ENCODE measurements at regions not wholly inside any gene's neighbourhood (a gene's known extent, or its start where the extent isn't known, plus 50 kb on each side); places are given as distances from the start of the nearest gene placed in this dataset.
A peak's percentile ranks its signal among the peaks of the same experiment; 100 is the strongest.
"Not testable (repeated sequence)": the region's sequence is repeated elsewhere in the genome, so short reads cannot be mapped to it uniquely, and the experiment has no call there.

DNA sequence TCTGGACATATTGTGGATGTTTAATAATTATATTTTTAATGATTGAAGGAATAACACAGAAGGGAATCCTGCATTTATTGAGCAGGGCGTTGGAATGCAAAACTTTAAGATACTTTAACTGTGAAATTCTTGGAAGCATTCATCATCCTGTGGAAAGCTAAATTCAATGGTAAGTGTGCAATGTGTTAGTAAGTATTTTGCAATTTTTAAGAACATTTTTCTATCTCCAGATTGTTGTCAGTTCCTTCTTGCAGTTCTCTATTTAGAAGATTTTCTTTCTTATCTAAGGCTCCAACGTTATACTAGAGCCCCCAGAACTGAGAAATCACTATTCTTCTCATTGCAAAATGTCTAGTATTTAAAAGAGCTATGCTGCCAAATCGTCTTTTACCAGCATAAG is 132.2 kb upstream of the TSC22D2 start:
- DNase-seq (ENCODE audit: missing footprints) (no peak), ATAC-seq (no peak)
- intact Hi-C loops (cut with DNase I) = no loop called here

DNA sequence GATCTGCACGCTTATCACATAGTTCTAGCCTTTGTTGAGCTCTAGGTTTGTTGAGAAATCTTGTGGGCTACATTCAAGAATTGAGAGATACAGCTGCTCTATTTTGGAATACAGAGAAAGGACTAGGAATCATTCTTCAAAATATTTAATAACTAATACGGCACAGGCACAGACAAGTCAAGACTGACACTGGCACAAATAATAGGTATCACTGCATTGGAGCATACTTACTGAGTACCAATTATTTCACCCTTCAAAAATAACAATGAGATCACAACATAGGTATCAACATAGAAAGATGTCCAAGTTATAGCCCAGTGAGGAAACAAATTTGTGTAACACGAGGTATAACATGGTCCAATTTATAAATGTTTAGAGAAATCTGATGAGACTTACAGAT is 133.7 kb upstream of the TSC22D2 start:
- no peak for ATAC-seq
- DNase-seq (ENCODE audit: missing footprints) = no peak
- intact Hi-C loops (cut with DNase I) = no loop called here

DNA sequence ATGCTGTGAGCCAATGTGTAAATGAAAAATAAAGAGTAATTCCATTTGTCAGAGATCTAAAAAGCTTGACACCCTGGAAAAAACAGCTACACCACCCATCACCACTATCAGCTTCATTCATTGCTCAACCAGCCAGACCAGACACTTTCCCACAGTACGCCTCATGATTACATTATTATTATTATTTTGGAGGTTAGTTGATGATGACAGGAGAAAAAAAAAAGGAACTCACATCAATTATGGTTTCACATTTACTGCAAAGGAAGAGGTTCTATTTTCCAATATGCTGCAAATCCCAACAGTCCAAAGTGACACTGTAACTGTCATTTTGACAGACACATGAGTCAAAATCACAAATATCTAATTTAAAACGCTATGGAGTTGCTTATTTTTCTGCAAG is 134.7 kb upstream of the TSC22D2 start:
- DNase-seq (ENCODE audit: missing footprints) = no peak
- intact Hi-C loops (cut with DNase I) = no loop called here
- ATAC-seq = no peak

DNA sequence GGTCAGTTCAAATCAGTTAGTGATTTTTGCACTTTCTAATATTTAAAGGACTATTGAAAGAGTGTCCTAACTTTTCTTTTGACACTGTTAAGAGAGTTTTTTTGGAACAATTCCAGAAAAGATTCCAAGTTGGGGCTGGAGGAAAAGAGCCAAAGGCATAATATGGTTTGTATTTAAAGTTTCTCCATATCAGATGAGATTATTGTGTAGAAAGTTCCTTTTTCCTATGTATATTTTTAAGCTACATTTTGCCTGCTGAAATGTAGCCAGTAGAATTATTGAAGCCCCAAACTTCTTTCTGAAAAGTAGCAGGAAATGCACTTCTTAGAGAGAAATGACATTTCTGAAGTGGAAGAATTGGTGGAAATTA is 136.5 kb upstream of the TSC22D2 start:
- intact Hi-C loops (cut with DNase I) = no loop called here
- no peak for ATAC-seq

DNA sequence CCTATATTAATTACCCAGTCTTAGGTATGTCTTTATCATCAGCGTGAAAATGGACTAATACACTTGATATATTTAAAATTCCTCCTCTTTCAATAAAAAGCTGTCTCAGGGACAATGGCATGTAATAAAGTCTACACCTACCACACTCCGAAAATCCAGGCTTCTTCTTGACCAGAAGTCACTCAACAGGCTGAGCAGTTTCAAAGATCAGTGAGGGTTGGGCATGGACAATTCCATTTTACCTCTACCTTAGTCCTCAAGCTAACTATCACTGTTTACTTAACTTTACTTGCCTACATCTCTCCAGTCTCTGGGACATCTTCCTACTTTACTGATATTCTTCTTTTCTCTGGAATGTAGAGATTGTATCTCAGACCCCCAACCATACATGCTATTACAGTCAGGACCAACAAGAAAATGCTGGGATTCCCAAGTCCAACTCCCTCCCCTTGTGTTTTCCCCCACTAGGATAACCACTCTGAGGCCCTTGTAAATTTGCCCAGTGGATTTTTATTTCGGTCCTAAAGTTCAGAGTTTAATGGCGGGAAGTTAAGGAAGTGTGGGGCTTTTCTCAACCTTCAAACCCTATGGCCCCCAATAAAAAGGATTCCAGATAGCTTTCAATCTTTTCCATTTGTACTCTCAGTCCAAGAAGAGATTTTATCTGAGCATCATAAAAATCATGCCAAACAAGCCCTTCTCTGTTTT is 137.1 kb upstream of the TSC22D2 start:
- no peak for DNase-seq (ENCODE audit: missing footprints)
- intact Hi-C loops (cut with DNase I) = no loop called here
- no peak for ATAC-seq

More for the DNA sequence above, 136.5 kb upstream of the TSC22D2 start:
- DNase-seq (ENCODE audit: missing footprints) = no peak

DNA sequence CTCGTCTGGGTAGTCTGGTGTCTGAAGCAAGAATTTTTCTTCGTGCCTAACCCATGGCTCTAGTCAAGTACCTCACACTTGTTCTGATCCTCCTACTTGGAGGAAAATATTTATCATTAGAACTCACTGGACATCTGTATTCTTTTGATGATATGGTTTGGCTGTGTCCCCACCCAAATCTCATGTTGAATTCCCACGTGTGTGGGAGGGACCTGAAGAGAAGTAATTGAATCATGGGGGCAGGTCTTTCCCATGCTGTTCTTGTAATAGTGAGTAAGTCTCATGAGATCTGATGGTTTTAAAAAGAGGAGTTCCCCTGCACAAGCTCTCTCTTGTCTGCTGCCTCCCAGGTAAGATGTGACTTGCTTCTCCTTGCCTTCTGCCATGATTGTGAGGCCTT is 137.7 kb upstream of the TSC22D2 start:
- DNase-seq (ENCODE audit: missing footprints); ATAC-seq; intact Hi-C loops (cut with DNase I): not testable (repeated sequence)

DNA sequence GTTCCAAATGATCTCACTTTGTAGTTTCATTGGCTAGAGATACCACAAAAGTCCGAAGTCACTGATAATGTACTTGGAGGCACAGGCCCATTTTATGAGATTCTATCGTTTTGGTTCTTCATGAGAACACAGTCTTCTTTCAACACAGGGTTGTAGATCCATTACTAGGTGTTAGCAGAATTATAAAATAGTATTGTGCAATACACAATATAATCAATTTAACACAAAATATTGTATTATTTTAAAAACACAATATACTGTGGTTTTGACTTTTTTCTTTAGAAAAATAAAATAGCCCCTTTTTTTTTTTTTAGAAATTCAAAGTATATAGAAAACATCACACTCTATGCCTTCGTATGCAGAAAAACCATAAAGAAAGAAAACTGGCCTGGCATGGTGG is 138.6 kb upstream of the TSC22D2 start:
- intact Hi-C loops (cut with DNase I) = no loop called here
- no peak for DNase-seq (ENCODE audit: missing footprints)
- no peak for ATAC-seq

DNA sequence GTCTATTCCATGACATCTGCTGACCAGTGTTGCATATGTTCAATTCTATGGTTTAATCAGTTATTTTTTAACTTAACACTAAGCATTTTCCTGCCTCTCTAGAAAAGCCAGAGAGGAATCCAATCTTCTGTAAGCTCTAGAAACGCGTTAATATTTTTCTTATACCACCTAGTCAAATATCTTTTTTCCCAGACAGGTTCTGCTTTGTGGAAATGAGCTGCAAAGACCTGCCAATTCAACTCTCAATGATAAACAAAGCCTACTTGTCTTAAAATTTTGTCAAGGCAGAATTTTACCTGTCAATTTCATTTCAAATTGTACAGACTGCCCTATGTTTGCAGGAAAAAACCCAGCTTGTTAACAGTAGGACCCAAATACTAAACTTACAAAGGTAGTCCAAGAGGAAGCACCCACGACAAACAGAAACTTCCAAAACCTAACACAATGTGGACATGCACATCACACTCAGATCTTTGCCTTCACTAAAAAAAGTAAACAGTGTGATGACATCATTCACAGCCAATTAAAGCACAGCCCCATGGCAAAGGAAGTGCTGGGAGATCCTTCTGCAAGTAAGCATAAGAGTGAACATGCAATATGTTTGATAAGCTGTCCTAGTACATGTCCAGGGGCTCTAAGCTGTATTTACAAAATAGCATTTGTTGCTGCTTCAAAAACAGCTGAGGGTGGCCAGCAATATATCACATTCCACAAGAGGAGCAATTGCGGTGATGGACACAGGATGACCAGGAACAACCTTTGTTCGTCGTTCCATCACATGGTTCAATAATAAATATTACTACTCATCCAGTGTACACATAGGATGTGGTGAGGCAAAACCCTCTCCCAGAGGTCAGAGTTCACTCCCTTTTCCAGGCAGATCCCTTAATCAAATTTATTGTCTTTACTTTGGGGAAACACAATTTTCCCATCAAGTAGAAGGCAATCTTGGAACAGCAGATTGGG is 139.4 kb upstream of the TSC22D2 start:
- DNase-seq (ENCODE audit: missing footprints) (no peak), ATAC-seq (no peak)
- intact Hi-C loops (cut with DNase I) = no loop called here

DNA sequence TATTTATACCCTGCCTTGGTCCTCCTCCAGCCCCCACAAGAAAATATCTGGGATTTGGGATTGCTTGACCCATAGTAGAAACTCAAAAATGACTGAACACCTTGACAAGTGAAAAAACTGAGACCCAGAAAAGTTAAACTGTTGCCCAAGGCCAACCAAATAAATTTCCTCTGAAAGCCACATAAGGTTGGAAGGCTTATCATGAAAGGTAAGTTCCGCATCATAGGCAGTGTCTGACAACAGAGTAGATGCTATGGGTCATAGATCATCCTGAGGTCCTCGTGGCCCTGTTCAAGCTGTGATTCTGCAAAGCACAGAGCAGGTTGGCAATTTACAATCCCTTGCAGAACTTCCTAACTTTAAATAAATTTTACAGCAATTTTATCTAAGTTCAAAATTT is 140.8 kb upstream of the TSC22D2 start:
- ATAC-seq = no peak
- intact Hi-C loops (cut with DNase I) = no loop called here
- no peak for DNase-seq (ENCODE audit: missing footprints)

DNA sequence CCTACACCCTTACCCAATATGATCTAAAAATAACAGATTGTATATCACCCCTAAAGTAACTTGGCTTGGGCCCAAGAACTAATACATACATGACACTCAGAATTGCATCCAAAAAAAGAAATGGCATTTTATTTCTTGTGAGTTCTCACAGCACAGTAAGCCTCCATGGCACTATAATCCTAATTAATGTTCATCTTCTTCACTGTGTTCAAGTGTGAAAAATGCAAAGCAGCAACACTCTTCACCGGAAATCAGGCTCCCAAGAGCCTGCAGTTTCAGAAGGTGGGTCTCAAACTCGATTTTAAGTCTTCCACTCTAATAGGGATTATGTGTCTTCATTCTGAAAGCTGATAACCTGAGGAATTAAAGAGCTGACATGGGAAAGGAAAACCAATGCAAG is 142.8 kb upstream of the TSC22D2 start:
- DNase-seq (ENCODE audit: missing footprints) = no peak
- no peak for ATAC-seq
- intact Hi-C loops (cut with DNase I) = no loop called here

DNA sequence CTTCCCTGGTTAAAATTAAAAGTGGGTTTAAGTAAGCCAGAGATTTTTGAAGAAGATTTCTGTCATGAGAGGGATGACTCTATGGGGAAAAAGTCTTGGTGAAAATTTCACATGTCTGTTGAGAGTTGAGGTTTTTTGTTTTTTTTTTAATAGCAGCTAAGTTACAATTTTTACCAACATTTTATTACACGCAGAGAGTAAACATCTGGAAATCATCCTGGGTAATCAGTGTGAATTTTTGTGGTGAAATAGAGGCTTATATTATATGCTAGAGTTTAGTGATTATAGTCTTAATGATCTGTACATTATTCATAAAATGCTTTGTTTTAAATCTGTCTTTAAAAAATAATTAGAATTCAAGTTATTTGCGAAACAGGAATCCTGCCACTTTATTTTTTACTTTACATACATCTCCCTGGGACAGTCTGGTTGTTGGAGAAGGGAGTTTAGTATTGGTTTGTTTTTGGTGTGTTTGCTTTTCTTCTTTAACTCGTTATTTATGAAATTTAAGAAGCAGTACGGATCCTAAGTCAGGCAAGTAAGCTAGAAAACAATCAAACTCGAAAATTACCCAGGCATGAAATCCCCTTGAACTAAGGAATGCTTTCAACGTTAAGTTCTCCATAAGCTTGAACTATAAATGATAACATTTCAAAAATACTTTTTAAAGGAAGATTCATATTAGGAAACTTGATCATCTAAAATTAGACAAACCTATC is 143.4 kb upstream of the TSC22D2 start:
- intact Hi-C loops (cut with DNase I) = no loop called here
- ATAC-seq = no peak
- DNase-seq (ENCODE audit: missing footprints) = no peak

DNA sequence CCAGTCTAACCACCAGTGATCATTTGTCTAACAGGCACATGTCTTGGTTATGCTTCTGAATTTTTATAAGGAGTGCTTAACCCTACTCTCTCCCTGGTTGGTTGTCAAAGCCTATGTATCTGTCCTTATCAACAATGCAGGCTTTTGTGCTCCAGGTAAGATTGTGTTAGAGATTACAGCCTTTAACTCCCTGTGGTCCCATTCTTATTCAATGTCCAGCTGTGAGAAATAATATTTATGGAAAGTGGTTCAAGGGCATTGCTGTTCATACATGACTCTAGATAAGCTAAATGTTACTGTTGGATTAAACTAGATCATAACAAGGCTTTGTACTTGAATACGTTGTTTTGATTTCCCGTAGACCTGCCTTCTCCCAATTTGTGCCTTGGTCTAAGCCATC is 146.1 kb upstream of the TSC22D2 start:
- DNase-seq (ENCODE audit: missing footprints) (no peak), ATAC-seq (no peak)
- intact Hi-C loops (cut with DNase I) = no loop called here

DNA sequence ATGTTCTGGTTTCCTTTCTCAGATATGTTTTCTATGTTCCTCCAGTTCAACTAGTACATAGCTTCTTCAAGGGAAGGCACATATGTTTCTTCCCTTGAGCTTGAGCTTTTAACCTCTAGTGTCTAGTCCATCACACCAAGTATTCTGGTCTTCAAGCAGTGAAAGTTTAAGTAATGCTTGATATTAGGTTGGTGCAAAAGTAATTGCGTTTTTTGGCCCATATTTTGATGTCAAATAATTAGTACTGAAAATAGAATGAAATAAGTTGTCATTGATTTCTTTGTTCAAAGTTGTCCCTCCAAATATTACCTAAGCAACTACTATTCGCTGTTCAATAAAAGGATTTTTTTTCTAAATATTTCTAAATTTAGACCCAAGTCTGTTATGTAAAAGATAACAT is 146.7 kb upstream of the TSC22D2 start:
- intact Hi-C loops (cut with DNase I) = no loop called here
- DNase-seq (ENCODE audit: missing footprints) (no peak), ATAC-seq (no peak)

DNA sequence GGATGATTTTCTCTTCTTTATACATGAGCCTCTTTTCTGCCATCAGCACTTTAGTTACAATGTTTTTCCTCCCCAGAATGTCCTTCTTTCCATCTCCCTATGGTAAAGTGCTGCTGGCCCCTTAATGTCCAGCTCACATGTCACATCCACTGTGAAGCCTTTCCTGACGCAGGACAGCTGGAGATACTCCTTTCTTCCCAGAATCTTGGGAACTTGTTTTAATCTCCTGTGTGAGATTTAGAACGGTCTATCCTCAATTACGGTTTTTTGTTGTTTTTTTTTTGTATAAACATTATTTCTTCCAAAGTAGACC is 147.7 kb upstream of the TSC22D2 start:
- intact Hi-C loops (cut with DNase I) = no loop called here
- ATAC-seq (no peak), DNase-seq (ENCODE audit: missing footprints) (no peak)

DNA sequence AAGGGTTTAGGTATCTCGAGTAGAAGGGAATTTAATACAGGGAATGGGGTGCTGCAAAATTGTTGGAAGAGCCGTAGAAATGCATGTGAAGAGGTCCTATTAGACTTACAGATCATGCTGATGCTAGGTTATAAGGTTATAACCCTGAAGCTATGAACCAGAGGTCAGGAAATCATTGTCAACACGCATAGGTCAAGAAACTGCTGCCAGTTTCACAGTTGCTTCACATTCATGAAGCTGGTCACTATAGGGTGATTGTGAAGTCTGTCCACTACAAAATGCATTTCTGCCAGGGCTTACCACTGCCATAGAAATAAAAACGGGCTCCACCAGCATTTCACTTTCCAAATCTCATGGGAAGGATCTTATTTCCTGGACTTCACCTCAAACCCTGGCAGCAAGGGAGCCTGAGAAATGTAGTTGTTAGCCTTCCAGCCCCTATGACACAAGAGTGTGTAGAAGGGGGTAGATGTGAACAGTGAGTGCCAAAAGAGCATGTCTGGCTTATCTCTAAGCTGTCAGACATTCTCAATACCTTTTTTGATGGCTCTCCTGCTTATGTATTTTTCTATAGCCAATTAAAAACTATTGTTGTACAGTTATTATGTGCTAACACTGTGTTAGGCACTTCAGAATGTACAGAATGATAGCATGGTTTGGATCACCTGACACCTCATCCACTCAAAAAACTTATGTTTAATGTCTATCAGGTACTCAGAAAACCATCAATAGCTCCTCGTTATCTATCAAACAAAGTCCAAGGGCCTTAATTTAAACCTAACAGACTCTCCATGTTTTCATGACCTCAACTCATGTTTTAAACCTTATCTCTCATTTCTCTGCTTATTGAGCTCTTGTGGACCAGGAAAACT is 148.3 kb upstream of the TSC22D2 start:
- DNase-seq (ENCODE audit: missing footprints) (no peak), ATAC-seq (no peak)
- intact Hi-C loops (cut with DNase I) = loop anchor here (10.0 kb wide), 1 partner anchor 155 kb away; no protein-coding TSS in a partner anchor

DNA sequence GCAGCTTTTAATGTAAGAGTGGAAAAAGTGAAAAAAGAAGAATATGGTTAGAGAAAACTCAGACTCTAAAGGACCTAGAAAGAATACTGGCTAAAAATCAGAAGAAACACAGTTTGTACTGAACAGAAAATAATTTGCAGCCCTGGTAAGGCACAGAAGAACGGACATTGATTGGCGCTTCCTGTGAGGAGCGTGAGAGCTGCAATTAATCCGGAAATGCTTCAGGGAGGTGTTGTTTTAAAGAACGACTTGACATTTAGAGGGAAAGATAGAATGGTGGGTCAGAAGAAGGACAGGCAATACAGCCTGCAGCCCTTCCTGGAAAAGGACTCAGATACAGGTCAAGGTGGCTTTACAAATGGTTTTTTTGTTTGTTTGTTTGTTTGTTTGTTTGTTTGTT is 151.3 kb upstream of the TSC22D2 start:
- DNase-seq (ENCODE audit: missing footprints) = no peak
- intact Hi-C loops (cut with DNase I) = loop anchor here (10.0 kb wide), 1 partner anchor 158 kb away; no protein-coding TSS in a partner anchor
- no peak for ATAC-seq

DNA sequence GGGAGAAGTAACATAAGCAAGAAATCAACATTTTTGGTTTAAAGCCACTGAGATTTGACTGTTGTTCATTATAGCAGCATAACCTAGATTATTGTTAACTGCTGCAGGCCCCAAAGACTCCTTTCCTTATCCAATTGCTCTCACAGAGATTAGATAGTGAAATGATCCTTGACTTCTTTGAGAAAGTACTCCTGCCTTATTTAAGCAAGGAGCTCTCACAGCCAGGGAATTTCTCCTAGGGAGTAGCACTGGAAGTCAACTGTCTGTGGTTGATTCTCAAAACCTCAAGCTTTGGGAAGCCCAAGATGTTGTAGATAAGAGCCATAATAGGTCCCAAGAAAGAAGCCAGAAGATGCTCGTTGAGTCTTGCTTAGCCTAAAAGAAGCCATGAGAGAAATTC is 151.8 kb upstream of the TSC22D2 start:
- ATAC-seq (no peak), DNase-seq (ENCODE audit: missing footprints) (no peak)
- intact Hi-C loops (cut with DNase I) = loop anchor here (10.0 kb wide), 1 partner anchor 158 kb away; no protein-coding TSS in a partner anchor

DNA sequence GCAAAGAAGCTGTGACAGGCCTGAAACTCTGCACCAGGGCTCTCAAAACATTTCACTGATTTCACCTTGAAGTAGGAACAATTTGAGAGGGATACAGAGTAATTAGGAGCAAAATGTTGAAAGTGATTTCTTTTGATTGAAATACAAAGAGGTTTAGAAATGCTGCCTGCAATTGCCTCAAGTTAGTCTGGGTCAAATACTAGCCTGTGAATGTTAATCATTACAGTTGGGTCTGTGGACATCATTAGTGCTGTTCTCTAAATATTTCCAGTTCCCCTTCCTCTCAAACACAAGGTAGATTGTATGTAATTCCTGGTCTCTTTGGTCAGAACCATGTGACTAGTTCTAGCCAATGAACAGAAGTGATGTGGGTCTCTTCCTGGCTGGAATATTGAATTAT is 152.3 kb upstream of the TSC22D2 start:
- DNase-seq (ENCODE audit: missing footprints) (no peak), ATAC-seq (no peak)
- intact Hi-C loops (cut with DNase I) = loop anchor here (2.0 to 10.0 kb wide), 2 partner anchors 93 to 159 kb away; no protein-coding TSS in a partner anchor

DNA sequence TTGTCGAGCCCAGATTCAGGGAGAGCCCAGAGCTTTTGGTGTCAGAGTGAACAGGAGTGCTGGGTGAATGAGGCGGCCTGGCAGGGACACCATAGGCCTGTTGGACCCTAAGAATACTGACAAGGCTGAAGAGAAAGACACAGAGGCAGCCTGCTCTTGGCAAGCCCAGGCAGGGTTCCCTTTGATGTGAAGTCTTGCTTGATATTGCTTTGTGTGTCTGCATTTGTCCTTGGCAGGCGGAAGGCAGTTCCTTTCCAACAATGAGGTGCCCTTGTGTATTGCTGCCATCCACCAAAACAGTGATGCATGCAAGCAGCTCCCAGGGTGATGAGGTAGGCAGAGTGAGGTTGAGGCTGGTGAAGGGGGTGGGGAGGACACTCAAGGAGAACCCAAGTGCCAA is 152.7 kb upstream of the TSC22D2 start:
- intact Hi-C loops (cut with DNase I) = loop anchor here (2.0 to 10.0 kb wide), 2 partner anchors 93 to 159 kb away; no protein-coding TSS in a partner anchor

More for the DNA sequence above, 152.7 kb upstream of the TSC22D2 start:
- DNase-seq (ENCODE audit: missing footprints) (peak; percentile 73), ATAC-seq (peak; percentile 92)
